NCI-H2196 (cell line): ENCODE measurements at regions not wholly inside any gene's neighbourhood (a gene's known extent, or its start where the extent isn't known, plus 50 kb on each side); places are given as distances from the start of the nearest gene placed in this dataset.

Experiments used
- DNase-seq: peaks from one replicate; lab custom pipeline; 2025; ENCODE audit not compliant: unreplicated experiment; lab: John Stamatoyannopoulos, UW

DNA sequence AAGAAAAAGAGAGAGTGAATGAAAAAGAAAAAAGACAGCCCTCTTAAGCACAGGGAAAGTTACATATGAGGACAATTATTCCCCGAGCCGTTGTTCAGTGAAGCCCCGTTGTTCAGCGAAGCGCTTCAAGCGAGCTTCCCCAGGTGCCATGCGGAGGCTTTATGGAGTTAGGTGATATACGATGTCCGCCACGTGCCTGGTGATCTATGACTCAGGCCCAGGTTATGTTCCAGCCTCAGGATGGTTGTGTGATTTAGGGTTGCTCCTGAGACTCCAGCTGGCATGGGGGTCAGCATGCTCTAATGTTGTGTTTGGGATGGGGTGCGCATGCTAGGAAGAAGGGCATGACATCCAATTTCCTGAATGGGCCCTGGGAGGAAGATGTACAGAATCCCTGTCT is 365.6 kb downstream of the CDK5RAP2 start:
- no peak for DNase-seq

DNA sequence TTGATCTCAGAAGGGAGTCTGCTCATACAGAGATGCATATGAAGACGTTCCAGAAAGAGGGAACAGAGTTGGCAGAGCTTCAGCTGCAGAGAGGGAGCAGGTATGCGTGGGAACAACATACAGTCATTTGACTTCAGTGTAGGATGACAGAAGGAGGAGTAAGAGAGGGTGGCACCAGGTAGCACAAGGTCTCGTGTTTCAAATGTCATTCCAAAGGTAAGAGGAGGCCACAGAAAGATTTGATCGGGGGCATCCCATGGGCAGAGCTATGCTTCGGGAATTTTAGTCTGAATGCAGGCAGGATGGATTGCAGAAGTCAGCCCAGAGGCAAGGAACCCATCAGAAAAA is 367.1 kb downstream of the CDK5RAP2 start:
- no peak for DNase-seq

DNA sequence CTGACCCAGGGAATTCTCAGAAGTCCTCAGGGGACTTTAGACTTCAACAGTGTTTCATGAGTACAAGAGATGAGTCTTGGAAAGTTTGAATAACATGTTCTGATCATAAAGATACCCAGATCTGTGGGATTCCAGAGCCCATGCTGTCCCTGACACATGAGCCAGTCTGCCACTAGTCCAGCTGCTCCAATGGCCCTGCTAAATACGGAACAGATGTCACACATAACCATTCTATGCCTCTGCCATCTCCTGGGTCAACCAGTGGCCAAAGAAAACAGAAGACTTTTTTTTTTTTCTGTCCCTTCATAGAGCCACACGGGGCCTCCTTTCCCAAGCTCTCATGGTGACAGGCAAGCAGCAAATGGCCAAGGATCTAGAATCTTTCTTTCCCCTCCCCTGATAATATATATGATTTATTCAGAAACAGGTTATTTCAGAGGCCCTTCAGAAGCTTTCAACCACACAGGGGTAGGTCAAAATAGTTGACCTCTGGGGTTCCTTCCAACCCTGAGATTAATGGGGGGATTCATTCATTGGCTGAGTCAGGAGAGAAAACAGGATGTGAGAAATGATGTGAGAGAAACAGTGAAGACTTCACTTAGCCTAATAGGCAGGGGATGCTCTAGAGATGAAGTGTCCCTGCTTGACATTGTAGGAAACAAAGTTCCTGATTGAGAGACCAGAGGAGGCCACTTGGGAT is 367.7 kb downstream of the CDK5RAP2 start:
- DNase-seq, result no peak

DNA sequence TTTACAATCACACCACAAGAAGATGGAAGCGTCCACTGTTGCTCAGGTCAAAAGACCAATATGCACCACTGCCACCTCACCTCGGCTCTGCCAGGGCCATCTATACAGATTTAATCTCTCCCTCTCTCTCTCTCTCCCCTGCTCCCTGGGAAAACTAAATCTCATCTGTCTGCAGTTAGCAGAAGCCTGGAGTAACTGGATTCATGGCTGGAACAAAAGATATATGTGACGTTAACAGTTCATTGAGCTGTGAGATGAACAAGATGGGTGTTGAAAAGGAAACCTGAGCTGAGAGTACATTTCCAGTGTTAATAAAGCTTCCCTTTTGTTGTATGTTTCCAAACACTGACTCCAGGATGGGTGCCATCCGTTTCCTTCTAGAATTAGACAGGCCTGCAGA is 369.7 kb downstream of the CDK5RAP2 start:
- no peak for DNase-seq

DNA sequence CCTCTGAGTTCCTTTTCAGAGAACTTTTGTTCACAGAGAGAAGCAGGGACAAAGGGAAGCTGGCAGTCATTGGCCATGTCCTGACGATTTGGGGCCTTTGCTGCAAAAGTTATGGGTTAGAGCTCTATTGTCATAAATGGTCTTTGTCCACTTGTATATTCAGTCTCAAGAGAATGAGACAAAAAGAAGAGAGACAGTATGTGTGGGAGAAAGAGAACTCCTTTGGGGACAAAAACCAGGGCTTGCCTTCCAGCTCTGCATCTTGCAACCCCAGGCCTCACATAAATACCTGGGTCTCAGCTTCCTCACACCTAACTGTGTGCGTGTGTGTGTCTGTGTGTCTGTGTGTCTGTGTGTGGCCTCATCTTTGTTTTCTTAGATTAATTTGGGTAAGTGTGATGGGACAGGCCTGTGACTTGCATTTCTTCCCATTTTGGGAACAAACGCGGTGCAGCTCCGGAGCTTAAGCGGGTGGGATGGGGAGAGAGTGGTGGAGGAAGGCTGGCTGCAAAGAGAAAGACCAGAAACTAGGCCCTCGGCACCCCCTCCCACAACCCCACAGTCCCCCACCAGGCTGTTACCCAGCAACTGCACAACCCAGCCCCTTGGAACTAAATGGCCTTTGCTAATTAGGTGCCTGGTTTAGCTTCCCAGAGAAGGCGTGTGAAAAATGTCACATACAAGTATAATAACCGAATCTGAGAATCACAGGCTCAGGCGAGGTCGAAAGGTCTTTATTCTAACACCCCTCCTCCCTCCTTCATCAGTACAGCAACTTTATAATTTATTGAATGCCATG is 376.9 kb downstream of the CDK5RAP2 start:
- DNase-seq, result no peak

DNA sequence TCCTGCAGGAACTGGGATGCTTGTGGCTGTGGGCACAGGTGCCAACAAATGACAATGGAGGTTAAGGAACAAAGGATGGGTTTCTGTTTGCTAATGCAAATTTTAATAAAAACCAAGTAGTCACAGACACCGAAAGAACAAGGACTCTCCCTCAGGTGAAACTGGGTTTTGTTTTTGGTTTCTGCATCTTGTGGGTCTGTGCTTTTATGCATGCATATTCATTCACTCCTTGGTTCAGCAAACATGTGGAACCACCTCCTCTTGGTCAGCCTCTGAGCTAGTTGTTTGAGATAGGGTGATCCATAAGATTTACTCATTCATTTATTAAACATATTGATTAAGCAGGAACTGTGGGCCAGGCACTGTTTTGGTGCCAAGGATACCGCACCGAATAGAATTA is 381.9 kb downstream of the CDK5RAP2 start:
- no peak for DNase-seq

DNA sequence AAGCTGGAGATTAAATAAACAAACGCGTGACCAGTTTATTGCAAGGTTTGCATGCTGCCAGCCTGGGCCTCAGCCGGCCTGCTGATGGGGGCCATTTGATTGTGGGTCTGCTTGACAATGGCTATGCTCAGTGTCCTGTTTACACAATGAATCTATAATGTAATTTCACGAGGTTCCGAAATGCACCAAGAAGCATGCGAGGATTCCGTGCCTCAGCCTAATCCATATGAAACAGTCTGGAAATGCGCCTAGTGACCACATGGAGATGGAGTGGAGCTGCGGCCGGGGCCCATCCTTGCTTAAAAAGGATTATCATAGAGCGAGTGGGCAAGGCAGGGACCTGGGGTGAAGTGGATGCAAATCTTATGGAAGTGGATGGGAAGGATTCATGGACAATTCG is 382.4 kb downstream of the CDK5RAP2 start:
- DNase-seq, result no peak

DNA sequence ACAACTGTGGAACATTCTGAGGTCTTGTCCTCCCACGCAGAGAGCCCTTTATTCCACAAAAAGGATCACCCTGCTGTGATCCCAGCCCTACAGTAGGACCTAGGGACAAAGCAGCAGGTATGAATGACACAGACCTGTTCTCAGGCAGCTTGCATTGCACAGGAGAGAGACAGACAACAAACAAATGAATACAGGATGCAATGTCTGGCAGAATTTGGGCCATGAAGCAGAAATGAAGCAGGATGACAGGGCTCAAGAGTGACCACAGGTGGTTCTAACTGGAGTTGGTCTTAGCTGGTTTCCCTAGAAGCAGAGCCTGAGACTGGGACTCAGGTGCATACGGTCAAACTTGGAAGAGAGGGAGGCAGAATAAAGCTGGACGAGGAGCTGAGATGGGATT is 388.8 kb downstream of the CDK5RAP2 start:
- no peak for DNase-seq

DNA sequence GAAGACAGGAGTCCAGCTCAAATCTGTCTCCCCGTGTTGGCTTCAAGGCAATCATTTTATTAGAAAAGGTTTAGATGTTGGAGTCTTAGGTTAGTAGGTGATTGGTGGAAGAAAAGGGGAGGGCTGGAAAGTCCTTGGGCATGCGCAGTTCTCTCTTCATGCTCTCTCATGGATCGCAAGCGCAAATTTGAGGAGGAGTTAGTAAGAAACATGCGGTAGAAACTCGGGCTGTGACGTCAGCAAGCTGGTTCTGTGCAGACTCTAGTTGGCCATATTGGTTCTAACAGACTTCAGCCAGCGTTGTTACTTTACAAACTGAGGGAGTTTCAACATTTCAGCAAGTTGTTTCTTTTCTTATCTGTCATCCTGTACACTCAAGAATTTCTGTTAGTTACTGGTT is 392.2 kb downstream of the CDK5RAP2 start:
- DNase-seq, result no peak

DNA sequence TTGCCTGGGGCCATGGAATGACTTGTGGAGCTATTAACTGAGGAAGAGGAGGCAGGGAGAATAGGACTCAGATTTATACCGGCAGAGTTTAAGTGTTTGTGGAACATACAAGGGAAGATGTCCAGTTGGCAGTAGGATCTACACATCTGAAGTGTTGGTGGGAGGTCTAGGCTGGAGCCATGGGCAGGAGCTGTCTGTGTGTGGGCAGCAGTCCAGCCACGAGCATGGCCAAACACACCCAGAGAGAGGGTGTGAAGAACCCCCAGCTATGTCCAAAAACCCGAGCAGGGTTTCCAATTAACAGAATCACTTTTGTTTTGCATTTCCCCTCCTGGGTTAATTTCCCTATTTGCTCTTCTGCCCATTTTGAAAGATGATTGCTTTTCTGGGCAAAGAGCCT is 393.7 kb downstream of the CDK5RAP2 start:
- no peak for DNase-seq

DNA sequence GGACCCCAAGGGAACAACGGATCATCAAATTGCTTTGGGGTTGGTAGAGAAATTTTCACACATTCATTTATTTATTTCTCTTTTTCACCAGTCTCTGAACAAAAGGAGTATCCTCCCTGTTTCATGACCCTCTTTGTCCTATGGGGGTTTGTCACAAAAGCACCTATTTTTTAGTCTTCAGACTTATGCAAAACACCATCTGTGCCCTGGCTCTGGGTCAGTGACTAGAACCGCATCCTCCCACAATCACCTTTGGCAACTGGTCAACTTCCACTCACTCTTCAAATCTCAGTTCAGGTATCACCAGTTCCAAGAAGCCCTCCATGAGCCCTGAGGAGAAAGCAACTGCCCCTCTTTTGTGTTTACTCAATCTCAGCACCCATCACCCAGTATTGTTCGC is 395.7 kb downstream of the CDK5RAP2 start:
- no peak for DNase-seq

DNA sequence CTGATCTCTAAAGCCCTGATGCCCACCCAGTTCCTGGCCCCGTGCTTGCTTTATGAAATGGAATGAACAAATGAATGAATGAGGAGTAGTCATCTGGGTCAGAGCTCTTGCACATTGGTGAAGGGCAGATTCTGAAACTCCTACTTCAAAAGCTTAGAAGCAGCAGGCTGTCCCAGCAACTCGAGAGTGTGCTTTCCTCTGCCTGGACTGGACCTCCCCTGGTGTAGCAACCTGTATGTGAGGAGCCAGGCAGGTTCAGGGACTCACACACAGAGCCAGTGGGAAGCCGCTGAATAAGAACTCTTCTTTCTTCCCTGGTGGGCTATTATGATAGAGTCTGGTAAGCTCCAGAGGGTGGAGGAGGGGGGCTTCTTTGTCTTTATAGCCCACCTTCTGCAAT is 396.4 kb downstream of the CDK5RAP2 start:
- no peak for DNase-seq

DNA sequence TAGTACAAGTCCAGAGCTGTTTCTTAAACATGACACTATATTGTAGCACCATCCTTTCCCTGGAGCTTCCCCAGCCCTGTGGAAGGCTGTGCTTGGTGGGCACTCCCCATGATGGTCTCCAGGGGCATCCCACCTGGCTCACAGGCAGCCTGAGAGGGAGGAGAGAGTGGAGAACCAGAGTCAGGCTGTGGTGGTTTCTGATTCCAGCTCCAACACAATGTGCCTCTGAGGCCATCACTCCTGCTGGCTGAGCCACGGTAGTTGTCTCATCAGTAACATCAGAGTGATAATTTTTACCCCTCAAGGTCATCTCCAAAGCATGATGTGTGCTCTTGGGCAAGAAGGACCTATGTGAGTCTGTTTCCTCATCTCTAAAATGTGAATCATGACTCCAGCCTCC is 398.0 kb downstream of the CDK5RAP2 start:
- no peak for DNase-seq

DNA sequence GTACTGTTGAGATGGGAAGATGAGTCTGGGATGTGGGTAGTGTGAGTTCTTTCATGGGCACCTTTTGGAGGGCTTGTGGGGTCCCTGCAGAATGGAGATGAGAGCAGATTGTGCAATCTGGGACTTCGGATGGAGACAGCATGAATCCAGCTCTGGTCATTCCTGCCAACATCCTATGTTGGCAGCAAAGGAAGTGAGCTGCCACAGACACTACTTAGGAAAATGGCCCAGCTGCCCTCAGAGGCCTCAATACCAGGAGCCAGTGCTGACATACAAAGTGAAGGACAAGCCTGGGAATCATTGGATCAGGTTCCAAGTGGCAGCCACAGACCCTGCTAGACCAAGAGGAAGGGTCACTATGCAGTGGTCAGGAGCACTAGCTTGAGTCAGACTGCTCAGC is 402.8 kb downstream of the CDK5RAP2 start:
- no peak for DNase-seq

DNA sequence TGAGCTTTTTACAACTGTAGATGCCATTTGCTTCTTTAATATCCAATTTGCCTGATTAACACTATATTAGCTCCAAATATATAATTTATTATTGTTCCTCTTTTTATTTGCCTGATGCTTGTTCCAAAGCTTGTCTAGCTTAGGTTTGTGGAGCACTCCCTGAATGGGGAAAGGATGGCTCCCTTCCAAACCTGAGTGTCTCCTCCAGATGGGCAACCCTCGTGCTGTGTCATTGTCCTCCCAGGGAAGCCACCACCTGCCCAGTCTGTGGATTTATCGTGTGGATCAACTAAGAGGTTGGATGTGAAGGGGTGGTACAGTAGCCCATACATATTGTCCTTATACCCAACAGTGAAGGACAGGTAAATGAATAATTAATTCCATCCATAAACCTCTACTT is 404.9 kb downstream of the CDK5RAP2 start:
- no peak for DNase-seq

DNA sequence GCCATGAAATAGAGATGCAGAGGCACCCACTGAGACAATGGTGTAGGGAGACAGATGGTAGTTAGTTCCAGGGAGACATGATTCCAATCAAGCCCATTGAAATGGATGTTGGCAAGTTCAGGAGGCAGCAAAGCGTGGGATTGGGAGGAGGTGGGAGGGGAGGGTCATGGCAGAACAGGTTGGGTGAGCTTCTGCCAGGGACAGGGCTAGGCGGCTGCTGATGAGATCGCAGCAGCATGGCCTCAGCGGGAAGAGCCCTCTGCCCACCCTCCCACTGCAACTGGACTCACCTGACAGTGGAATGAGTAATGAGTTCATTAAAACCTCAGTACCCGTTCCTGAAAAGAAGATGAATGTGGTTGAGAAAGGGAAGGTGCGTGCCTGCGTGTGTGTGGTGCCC is 418.2 kb downstream of the CDK5RAP2 start:
- DNase-seq, result no peak

DNA sequence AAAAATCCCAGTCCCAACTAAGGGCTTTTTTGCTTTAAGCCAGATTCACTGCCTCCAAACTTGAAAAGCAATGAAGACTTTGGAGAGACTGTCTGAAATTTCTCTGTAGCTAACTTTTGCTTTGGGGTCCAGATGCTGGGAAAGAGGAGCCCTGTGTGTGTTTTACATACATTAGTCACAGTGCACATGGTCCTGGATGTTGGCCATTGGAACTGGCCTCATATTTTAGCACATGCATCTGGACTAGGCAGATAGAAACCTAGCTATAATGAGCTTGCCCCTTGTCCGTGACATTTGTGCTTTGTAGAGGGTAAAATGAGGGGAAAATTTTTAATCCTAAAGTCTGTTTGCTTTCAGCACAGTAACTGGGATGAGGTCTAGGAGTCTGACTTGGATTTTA is 421.7 kb downstream of the CDK5RAP2 start:
- no peak for DNase-seq

DNA sequence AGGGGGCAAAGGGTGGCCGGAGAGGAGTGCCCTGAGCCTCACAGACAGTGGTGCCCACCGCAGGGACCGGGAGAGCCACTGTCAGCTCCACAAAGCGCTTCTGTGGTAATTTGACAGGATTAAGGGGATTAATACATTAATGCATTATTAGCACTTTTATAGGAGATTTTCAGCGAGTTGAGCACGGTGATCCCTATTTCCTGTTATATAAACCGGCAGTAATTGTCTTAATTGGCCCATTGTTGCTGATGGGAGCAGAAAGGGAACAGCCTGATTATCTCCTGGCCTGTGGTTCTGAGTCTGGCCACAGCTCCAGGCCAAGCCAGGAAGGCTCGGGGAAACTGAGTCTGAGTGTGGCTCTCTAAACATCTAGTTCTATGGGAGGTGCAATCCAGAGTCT is 423.6 kb downstream of the CDK5RAP2 start:
- no peak for DNase-seq

DNA sequence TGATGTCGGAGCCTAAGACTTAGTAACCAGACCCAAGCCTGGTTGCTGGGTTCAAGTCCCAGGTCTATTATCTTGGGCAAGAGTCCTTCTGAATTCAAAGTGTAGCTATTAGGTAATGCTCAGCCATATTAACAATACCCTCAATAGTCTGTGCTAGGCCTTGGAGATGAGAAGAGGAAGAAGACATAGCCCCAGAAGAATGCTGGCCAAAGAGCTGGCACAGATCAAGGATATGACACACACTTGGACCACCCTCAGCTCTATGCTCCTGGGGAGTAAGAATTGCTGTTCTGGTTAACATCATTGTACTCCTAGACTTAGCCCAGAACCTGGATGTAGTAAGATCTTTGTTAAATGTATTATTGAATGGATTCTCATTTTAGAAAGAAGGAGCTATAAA is 426.7 kb downstream of the CDK5RAP2 start:
- DNase-seq, result no peak

DNA sequence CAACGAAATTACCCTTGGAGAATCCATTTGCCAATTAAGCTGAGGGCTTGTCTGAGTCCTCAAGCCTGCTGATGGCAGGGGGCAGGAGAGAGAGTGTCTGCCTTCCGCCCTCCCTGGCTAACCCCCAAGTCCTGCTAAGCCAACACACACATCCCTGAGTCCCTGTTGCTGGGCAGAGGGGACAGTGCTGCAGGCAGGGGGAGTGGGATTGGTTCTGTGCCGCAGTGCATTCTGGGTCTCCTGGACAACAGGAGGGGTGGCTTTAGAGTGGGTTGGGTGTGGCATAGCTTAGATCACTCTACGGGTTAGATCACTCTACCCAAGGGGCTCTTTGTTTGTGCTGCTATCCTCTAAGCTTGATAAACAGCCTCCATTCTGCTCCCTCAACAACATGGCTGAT is 427.7 kb downstream of the CDK5RAP2 start:
- DNase-seq, result no peak

DNA sequence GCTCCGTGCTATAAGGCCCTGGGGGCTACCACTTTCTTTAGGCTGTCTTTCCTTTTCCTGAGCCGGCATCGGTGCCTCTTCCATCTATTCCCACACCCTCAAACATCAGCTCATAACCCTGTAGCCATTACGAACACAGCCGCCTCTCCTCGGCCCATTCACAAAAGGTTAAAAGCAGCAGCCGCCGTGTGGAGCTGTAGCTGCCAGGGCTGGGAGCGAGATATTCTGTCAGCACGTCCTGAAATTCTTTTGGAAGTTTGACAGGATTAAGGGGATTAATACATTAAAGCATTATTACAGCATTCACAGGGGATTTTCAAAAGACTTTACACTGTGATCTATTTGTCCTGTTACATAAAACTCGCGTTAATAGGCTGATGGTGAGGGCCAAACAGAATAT is 428.2 kb downstream of the CDK5RAP2 start:
- DNase-seq, result no peak

DNA sequence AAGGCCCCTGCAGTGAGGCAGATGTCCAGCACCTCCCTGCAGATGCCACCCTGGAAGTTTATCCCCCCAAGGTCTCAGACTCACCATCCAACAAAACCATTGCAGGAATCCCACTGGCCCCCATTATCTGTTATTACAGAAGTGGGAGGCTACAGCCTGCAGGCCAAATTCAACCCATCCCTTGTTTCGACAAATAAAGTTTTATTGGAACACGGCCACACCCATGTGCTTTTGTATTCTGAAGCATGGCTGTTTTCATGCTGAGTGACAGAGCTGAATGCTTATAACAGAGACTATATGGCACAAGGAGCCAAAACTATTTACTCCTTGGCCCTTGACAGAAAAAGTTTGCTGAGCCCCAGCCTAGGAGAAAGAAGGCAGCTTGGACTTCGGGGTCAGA is 428.8 kb downstream of the CDK5RAP2 start:
- no peak for DNase-seq

DNA sequence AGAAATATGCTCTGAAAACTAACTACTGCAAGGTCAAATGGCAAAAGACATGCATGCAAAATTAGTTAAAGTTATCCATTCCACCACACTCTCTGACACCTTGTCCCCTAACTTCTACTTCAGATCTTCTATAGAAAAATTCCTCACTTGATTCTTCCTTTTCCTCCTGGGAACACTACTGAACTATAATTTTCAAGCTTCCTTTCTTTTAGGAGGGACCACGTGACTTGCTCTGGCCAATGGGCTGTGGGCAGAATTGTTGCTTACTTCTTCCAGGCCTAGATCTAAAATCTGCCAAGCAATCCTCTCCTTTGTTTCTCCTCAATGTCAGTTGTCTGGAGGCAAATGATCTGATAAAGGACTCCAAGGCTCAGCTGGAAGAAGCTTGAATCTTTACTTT is 441.0 kb downstream of the CDK5RAP2 start:
- DNase-seq, result no peak
